NCI-H1436 (cell line): ENCODE measurements at regions not wholly inside any gene's neighbourhood (a gene's known extent, or its start where the extent isn't known, plus 50 kb on each side); places are given as distances from the start of the nearest gene placed in this dataset.

Experiments
- DNase-seq: peaks from one replicate; lab custom pipeline; 2025; lab: John Stamatoyannopoulos, UW

- DNase-seq, result peak; percentile 42
Observed at GRCh38 chr1:75079538-75080290, 54.5 kb upstream of the LHX8 start.

DNA sequence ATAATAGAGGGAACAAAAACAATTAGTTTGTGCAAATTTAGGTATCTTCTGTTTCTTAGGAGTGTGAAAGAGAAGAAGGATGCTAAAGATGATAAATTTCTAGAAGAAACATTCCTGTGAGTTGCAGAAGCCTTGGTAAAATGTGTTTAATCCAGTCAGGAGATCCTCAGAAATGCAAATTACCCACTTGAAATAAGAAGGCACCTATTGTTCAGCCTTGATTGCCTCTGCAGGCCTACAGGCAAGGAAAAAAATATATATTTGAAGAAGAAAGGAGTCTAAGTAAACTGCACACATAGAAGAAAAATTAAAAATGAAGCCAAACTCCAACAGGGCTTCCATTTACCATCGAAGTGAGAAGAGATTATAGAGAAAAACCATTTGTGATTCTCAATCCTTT lies 51.0 kb upstream of the LHX8 start:
- DNase-seq, result no peak

- no peak for DNase-seq
Observed at GRCh38 chr1:75083848-75084514, 50.2 kb upstream of the LHX8 start.
